ENCODE measurements at regions not wholly inside any gene's neighbourhood (a gene's known extent, or its start where the extent isn't known, plus 50 kb on each side); places are given as distances from the start of the nearest gene placed in this dataset.

DNA sequence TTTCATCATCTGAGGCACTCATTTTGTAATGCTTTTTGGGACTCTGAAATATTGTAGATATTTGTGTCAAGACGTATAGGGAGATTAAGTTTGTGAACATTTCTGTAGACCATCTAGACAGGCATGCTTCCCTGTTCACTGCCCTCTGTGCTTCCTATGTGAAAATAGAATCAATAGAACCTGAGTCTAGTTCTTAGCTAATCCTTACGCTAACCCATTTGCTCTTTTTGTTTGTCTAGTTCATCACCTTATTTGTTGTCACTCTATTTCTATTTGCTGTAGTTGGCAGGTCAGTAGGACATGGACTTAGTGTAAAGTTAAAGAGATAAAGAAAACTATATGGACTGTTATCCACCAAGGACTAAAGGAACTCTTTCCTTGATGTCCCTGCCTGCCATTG, 1755.2 kb downstream of the C4orf33 start:
- TF ChIP-seq EP300 (IDR thresholded peaks at IDR 0.05): no peak
- TF ChIP-seq, protein P1, sequence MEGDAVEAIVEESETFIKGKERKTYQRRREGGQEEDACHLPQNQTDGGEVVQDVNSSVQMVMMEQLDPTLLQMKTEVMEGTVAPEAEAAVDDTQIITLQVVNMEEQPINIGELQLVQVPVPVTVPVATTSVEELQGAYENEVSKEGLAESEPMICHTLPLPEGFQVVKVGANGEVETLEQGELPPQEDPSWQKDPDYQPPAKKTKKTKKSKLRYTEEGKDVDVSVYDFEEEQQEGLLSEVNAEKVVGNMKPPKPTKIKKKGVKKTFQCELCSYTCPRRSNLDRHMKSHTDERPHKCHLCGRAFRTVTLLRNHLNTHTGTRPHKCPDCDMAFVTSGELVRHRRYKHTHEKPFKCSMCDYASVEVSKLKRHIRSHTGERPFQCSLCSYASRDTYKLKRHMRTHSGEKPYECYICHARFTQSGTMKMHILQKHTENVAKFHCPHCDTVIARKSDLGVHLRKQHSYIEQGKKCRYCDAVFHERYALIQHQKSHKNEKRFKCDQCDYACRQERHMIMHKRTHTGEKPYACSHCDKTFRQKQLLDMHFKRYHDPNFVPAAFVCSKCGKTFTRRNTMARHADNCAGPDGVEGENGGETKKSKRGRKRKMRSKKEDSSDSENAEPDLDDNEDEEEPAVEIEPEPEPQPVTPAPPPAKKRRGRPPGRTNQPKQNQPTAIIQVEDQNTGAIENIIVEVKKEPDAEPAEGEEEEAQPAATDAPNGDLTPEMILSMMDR (IDR thresholded peaks at IDR 0.05): no peak
